HG03571 (cell line): ENCODE measurements at regions not wholly inside any gene's neighbourhood (a gene's known extent, or its start where the extent isn't known, plus 50 kb on each side); places are given as distances from the start of the nearest gene placed in this dataset.

Experiments
- ATAC-seq: cut with Tn5 transposase; IDR thresholded peaks from one replicate; pipeline ENCODE4 v1.9.1; 2021; ENCODE audit not compliant: unreplicated experiment

GRCh38 chr10:2475711-2476217, 591.6 kb upstream of the PFKP start:
- no peak for ATAC-seq

- ATAC-seq = no peak
These were observed 595.5 kb upstream of the PFKP start for GRCh38 chr10:2471811-2472210.

DNA sequence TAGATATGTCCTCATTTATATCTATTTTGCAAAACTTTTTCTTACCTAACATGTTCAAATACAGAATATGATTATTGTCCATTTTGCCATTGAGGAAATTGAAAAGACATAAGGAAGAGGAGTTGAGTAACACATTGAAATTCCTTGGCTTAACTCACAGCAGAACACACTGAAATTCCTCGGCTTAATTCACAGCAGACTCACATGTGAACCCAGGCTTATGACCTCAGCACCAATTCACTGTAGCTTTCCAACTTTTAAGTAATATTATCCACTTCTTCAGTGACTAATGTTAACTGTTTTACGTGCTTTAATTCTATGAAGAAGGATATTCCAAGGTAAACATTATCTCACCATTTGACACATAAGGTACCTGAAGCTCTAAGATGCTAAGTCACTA, 597.5 kb upstream of the PFKP start:
- ATAC-seq = no peak

DNA sequence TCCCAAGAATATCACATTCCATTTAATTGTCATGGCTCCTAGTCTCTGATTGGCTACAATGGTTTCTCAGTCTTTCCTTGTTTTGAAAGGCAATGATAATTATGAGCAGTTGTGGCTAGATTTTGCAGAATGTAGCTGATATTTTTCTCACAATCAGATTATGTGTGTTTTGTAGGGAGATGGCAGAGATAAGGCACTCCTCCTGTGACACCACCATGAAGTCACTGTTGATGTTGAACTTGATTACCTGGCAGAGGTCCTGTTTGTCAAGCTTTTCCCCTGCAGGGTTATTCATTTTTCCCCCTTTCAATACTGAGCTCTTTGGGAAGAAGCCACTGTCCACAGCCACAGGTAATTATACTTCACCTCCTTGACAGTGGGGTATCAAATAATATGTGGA, 602.9 kb upstream of the PFKP start:
- ATAC-seq = no peak

- no peak for ATAC-seq
These were observed 604.0 kb upstream of the PFKP start for GRCh38 chr10:2463316-2463715.

DNA sequence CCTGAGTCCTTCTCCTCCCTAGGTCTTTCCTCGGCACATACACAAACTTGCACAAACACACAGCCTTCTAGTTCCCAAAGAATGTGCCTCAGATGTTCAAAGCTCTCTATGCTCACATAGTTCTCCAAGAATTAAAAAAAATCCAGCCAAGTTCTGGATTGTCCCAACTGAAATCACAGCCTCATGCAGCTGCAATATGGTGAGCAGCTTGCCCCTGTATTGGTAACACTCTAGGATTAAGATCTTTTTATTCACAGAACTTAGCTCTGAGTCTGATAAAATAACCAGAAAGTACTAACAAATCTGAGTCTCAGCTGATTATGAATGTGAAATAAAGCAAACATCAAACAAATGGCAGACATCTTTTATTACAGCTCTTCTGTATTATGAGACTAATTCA, 604.8 kb upstream of the PFKP start:
- ATAC-seq = no peak

DNA sequence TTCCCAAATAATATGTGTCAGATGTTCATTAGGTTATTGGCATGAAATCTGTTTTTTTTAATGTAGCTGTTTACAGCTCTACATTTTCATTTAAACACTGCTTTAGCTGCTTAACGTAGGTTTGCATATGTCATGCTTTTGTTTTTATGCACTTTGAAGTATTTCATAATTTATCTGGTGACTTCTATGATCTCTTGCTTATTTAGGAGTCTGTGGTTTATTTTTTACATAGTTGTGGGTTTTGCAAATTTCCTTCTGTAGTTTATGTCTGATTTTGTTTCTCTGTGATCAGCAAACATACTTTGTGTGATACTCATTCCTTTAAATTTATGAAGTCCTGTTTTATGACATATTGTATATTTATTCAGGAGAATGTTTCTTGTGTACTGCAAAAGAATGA, 606.5 kb upstream of the PFKP start:
- ATAC-seq = no peak

GRCh38 chr10:2459713-2460112, 607.6 kb upstream of the PFKP start:
- no peak for ATAC-seq

DNA sequence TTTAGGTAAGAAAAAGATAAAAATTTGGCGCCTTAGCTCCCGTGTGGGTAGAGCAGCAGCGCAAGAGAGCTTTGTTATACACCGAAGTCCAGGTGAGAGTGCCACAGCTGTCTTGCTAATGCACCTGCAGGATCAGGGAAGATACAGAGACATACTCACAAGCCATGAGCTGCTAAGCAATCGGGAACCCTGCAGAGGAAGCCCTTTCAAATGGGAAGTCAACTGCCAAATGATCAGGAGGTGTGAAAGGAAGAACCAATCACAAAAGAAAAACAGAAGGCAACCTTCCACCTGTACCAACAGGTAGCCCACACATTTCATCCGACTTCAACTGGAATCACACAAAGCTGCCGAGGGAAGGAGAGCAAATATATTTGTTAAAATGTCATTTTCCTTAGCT, 610.5 kb upstream of the PFKP start:
- ATAC-seq = no peak

DNA sequence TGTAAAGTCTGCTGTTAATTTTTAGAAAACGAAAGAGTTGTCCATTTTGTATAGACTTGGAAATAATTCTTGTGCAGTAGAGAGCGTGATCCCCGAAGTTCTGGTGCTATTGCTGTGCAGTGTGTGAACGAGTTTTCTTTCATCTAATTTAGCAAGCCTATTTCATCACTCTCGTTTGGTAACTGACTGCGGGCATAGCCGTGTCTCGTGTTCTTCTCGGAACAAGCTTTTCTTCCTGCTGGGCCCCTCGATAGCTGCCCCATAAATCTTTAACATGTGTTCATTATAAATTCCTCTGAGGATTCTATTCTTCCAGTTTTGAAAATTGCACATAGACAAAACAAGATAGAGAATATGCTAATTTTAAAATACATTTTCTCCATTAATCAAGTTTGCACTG, 622.0 kb upstream of the PFKP start:
- no peak for ATAC-seq

- ATAC-seq = no peak
These were observed 627.4 kb upstream of the PFKP start for GRCh38 chr10:2439983-2440382.

- ATAC-seq = no peak
These were observed 628.3 kb upstream of the PFKP start for GRCh38 chr10:2439000-2439399.

DNA sequence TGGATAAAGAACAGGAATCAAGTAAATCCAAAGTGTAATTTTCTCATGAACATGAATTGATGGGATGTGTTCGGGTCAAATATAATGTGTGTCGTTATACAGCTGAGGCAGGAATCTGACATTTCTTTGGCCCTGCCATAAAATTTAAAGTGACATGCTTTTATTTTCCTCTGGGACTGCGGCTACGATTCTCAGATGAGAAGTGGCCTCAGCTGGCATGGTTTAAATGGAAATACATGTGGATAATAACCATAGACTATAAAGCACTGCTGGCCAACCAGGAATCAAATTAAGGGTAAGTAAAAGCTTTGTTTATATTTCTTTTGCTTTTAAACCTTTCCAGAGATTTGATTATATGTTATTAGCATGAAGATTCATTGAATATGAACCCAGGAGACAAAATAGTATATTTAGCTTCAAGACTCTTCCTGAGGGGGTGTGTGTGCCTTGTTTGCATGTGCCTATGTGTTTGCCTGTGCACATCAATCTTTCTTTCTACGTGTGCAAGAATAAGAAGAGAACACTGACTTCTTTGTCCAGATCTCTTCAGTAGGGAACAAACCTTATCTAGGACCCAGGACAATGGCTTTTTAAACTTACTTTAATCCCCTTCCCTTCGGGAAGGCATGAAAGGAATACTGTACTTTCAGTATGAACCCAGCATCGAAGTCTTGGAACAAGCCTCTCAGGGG, 629.0 kb upstream of the PFKP start:
- ATAC-seq = no peak

- ATAC-seq = no peak
These were observed 630.4 kb upstream of the PFKP start for GRCh38 chr10:2436933-2437332.

DNA sequence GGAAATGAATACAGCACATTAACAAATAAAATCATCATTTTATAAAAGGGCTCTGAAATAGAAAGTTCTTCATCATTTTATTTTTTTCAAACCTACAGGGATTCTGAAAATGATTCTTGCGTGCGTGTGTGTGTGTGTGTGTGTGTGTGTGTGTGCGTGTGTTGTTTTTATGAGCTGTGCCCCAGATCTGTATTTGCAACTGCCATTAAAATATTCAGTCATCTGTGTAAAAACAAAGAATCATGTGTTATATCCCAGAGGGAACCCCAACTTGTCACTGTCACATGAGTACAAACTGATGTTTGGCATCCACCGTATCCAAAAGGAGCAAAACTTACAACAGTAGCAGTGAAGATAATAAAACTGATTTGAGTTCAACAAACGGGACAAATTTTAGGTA, 635.4 kb upstream of the PFKP start:
- no peak for ATAC-seq

GRCh38 chr10:2427412-2427811, 639.9 kb upstream of the PFKP start:
- ATAC-seq = no peak

DNA sequence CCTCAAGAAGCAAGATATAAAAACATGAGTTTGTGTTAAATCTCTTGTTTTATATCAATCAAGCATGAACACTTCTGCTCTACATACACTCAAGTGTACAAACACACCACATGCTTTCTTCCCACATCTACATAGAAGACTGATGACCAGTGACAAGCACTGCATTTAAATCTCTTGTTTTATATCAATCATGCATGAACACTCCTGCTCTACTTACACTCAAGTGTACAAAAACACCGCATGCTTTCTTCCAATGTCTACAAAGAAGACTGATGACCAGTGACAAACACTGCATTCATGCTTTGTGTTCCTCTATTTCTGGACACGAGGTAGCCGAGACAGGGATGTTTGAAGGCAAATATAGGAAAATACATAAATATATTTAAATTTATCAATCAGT, 642.0 kb upstream of the PFKP start:
- no peak for ATAC-seq

DNA sequence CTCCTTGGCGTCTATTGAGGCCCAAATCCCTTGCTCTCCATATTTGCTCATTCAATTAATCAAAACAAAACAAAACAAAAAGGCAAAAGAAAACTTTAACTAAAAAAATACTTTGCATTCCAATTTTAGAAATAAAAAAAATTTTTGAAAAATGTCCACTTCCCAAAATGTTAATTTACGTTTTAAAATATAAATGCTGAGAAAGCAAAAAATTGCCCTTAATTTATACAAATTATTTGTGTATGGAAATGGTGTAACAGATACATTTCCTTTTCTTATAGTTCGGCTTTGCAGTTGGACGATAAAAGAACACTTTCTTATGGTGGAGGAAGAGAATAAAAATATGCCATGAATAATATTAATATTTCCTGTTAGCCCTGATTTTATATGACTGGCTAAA, 652.8 kb upstream of the PFKP start:
- ATAC-seq = no peak

DNA sequence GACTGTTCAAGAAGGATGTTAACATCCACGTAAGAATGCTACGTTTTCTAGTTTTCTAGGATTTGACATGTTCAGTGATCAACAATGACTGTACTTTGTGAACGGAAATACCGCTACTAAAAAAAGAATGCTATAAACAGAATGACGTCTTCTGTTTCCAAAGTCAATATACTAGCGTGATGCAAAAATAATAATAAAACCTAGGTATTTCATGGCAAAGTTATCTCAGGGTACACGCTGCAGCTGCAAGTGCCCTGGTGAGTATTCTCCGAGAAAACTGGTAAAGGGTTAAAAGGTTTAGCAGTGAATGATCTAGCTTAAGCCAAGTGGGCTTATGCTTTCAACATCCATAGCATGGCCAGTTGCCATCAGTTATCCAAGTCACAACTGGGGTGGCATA, 653.3 kb upstream of the PFKP start:
- no peak for ATAC-seq

- no peak for ATAC-seq
These were observed 657.3 kb upstream of the PFKP start for GRCh38 chr10:2410049-2410448.

- no peak for ATAC-seq
These were observed 664.1 kb upstream of the ADARB2 start for GRCh38 chr10:2401459-2401858.

DNA sequence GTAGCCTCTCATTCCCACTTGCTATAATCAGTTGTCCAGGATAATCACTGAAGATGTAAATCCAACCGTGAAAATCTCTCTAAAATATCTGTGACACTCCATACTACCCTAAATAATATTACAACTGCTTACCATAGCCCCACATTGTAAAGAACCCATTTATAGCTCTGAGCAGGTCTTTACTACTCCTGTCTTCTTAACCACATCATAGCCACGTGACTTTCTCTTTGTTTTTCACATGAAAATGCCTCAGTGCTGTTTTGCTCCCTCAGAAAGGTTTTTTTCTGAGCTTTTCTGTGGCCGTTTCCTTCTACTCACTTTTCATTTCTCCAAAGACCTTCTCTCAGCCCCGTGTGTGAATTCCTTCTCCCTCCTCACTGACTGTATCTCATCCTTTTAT, 662.2 kb upstream of the ADARB2 start:
- ATAC-seq = no peak

- ATAC-seq = no peak
These were observed 655.0 kb upstream of the ADARB2 start for GRCh38 chr10:2392145-2392812.
